Thyroid gland (tissue), 4 donors: ENCODE measurements at regions not wholly inside any gene's neighbourhood (a gene's known extent, or its start where the extent isn't known, plus 50 kb on each side); places are given as distances from the start of the nearest gene placed in this dataset.

Experiments used
- CTCF ChIP-seq, 6 experiments: fragments of 200-600 bp in 3 of 6; fragments of 450-650 bp in 3 of 6; sonication (generic) in 3 of 6; IDR thresholded peaks; one replicate each; pipeline ENCODE4 v1.5.1; 2016 to 2019; ENCODE audit warnings: antibody characterized with exemption in 6 of 6, mild to moderate bottlenecking in 2 of 6, inconsistent platforms in 1 of 6, moderate library complexity in 1 of 6
- POLR2A ChIP-seq, 2 donors: fragments of 450-650 bp; IDR thresholded peaks; one replicate each; pipeline ENCODE4 v1.6.1; 2017; ENCODE audit warnings: antibody characterized with exemption in 2 of 2, mild to moderate bottlenecking in 2 of 2, moderate library complexity in 1 of 2

DNA sequence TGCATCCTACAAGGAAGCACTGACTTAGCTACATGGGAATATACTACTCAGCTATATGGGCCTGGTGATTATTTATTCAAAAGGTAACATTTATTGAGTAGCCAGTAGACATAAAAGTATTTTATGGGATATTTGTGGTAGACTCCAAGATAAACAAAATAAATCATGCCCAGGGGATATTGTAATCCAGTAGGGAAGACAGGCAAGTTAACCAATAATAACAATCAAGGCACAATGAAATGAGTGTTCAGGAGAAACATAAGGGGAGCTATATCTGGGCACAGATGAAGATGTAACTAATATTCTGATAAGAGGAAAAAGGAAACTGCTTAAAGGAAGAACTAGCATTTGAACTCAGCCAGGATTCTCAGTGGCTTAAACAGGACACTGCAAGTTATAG is 161.4 kb upstream of the MTNR1B start:
- no peak for TF ChIP-seq POLR2A (IDR thresholded peaks at IDR 0.05)
- TF ChIP-seq CTCF (IDR thresholded peaks at IDR 0.05): no peak
